GM18502 (cell line): ENCODE measurements at regions not wholly inside any gene's neighbourhood (a gene's known extent, or its start where the extent isn't known, plus 50 kb on each side); places are given as distances from the start of the nearest gene placed in this dataset.

Experiments used
- ATAC-seq: cut with Tn5 transposase; IDR thresholded peaks from one replicate; pipeline ENCODE4 v1.9.1; 2021; ENCODE audit warnings: mild to moderate bottlenecking; ENCODE audit not compliant: unreplicated experiment, poor library complexity

DNA sequence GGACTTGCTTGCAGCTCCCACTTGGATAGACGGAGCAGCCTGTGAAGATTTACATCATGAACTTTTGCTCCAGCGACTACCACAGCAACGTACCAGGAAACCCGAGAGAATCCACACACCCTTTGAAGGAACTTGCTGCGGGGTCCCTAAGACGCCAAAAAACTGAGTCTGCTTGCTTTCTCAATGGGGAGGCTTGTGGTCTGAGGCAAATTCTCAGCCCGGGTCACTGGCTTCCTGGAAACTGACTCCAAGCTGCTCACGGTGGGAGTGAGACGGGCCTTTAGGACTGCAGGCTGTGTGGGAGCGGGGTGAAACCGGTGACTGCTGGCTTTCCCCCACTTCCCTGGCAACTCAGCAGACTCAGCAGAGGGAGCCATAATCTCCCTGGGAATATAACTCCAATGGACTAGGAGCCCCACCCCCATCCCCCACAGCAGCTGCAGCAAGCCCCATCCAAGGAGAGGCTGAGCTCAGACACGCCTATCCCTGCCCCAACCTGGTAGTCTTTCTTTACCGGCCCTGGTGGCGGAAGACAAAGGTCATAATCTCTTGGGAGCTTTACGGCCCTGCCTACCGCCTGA lies 466.0 kb downstream of the CAAP1 start:
- no peak for ATAC-seq

DNA sequence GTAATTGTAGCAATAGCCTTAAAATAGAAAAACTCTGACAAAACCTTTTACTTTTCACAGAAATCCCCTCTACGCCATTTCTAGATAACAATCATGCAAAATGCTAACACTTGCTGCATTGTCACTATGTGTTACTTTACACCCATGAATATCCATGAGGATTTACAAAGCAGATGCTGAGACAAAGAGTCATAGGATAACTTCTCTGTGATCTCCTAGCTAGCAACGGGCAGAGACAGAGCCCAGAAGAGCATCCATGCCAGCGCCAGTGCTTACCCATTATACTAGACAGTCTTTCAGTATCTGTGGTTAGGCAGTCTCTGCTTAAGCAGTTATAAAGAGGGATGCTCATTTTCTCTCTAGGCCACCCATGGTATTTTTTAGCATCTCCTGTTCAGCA lies 474.1 kb downstream of the CAAP1 start:
- ATAC-seq = no peak

DNA sequence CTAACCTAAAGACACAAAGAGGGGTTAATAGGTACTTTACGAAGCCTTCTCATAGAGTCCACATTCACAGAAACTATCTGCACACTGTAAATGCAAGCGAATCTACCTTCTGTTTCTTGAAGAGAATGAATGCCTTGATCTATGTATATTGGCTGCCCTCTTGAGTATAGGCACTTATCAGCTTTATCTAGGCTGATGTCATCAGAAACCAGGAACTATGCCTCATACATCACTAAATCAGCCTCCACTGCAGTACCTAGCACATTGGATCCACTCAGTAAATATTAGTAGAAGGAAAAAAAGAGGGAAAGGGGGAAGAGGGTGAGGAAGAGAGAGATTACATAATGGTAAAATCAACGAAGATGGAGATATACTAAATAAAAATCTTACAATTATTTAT lies 477.1 kb downstream of the CAAP1 start:
- no peak for ATAC-seq

DNA sequence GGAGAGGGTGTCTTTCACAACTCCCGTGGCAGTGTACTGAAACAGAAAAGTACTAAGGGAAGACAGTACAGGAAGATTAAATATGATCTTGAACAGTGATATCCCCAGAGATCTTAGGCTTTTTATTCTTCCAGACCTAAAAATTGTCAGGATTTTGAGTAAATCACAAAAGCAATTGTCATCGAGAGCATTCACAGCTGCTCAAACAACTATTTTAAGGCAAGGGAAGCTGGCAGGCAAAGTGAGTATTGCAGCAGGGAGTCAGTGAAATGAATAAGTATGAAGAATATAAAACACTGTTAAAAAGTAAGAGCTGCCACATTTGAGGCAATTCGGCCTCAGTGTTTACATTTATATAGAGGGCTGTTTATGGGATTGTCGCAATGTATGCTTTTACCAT lies 479.0 kb downstream of the CAAP1 start:
- ATAC-seq = no peak

DNA sequence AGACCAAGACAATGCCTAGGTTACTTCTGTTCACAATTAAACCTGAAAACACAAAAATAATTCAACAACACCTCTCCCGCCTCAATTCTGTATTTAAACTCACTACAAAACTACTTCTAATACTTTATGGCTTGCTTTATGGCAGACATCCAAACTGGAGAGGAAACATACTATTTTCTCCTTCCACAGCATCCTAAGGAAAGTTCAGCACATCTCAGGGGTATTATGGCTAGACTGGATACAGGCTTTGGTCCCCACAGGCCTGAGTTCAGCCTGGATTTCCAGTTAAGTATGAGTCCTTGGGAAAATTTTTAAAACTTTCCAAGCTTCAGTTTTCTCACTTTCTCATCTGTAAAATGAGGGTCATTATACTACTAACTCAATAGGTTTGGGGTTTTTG lies 480.2 kb downstream of the CAAP1 start:
- no peak for ATAC-seq

DNA sequence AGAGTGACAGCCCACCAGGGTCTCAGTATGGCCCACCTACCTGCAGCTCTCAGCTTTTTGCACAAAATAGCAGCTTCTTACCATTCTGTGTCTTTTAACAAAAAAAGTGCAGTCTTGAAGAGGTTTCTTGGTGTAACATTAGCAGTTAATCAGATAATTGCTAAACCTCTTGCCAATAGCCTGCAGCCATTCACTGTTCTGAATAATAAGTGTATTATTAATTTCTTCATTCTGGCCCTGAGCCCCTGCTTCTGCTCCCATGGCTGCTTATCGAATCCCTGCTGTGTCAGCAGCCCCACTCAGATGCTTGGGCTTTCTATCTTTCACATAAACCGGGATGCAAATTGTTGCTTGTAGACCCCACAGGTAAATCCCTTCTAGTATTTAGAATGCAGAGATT lies 485.9 kb downstream of the CAAP1 start:
- no peak for ATAC-seq

DNA sequence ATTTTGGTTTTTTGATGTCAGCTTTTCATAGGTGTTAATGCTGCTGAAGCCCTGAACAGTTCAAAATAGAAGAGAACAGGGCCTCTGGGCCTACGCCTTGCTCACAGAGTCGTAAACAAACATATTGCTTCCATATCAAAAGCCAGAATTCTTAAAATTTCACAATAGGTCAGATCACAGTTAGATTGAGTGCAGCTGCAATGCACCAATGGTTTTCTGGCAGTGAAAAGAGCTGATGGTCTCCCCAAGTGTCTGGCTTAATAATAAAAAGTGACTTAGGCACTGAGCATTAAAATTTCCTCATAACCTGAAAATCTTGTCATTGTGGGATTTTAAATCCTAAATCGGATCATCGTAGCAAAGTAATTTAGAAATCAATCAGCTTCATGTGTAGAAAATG lies 493.0 kb downstream of the CAAP1 start:
- no peak for ATAC-seq

DNA sequence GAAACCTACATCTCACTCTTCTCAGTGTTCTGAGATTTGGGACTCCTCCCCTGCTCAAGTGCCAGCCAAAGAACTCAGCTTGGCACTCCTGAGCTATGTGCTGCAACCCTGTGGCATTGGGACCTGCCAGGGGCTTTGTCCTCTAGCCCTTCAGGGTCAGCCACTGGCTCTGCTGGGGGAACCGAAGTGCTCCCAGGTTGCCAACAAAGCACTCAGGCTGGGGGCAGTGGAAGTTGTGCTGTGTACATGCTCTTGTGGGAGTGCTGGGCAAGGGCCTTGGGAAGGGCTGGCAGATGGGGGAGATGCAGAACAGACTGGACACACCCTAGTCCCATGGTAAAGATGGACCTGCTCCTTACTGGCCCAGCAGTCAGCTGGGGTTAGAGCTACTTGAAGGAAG lies 498.6 kb downstream of the CAAP1 start:
- no peak for ATAC-seq

DNA sequence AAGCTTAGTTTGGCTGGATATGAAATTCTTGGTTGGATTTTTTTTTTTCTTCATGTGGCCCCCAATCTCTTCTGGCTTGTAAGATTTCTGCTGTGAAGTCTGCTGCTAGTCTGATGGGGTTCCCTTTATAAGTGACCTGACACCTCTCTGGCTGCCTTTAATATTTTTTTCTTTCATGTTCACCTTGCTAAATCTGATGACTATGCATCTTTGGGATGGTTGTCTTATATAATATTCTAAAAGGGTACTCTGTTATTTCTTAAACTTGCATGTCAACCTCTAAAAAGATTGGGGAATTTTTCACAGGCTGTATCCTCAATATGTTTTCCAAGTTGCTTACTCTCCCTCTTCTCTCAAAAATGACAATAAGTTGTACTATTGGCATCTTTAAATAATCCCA lies 500.0 kb downstream of the CAAP1 start:
- no peak for ATAC-seq

DNA sequence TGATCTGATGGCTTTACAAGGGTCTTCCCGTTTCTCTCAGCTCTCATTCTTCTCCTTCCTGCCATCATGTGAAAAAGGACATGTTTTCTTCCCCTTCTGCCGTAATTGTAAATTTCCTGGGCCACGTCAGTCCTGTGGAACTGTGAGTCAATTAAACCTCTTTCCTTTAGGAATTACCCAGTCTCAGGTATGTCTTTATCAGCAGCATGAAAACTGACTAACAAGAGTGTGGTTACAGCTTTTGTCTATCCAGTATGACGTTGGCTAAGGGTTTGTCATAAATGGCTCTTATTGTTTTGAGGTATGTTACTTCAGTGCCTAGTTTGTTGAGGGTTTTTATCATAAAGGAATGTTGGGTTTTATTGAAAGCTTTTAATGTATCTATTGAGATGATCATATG lies 501.6 kb downstream of the CAAP1 start:
- ATAC-seq = no peak

DNA sequence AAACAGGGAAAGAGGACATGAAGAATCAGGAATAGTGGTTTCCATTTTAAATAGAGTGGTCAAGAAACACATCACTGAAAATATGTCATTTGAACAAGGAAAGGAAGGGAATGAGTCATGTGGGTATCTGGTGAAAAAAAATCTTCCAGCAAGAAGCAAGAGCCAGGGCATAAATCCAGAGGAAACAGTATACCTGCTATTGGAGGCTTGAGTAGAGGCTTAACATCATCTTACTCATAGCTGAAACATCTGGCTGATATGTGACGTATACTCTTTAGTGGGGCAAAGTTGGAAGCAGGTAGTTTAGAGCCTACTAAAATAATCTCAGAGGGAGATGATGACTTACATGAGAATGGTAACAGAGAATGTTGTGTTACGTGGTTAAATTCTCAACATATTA lies 517.2 kb downstream of the CAAP1 start:
- no peak for ATAC-seq

DNA sequence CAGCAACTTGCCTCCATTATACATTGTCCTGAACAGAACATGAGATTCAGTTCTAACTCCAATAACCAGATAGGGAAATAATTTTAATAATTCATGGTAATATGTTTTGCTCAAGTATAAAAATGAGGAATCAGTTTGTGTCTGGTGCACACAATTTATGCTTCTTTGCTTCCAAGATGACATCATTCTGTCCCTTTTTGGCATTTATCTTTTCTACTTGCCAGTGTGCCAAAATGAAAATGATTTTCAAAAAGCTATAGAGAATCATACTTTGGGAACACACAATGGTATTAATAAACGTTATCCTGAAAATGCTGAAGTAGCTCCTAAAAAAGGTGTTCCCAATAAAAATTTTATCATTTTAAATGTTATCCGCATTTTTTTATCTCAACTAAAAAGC lies 519.0 kb downstream of the CAAP1 start:
- no peak for ATAC-seq

DNA sequence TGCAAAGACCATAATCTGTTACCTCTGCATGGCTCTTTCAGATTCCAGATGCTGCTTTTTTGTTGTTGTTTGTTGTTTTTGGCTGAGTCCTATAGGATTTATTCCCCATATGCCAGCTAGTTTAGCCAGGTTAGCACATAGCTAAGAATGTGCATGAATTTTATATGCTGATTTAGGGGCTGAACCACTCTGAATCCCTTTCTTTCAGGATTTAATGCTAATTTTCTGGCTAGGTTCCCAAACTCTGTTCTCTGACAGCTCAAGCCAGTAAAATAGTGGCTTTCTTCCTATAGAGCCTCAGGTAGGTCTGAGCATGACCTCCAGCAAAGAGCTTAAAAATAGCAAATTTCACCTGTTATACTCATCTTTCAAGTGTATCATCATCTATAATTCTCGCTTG lies 521.4 kb downstream of the CAAP1 start:
- no peak for ATAC-seq

DNA sequence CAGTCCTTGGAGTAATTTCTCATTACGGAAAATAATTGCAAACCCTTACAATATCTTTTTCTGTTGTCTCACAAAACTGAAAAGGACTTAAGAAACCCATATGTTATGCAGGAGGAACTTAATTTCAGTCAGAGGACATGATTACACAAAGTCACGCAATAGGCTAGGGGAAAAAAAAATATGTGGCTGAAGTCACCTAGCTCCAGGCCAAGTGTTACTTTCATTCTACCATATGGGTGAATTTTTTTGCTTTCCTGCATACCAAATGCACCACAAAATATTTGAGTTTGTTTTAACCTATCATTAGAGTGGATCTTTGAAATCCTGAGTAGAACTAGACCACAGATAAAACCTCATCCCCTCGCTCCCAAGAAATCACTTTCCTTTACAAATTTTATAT lies 523.5 kb downstream of the CAAP1 start:
- ATAC-seq = no peak

DNA sequence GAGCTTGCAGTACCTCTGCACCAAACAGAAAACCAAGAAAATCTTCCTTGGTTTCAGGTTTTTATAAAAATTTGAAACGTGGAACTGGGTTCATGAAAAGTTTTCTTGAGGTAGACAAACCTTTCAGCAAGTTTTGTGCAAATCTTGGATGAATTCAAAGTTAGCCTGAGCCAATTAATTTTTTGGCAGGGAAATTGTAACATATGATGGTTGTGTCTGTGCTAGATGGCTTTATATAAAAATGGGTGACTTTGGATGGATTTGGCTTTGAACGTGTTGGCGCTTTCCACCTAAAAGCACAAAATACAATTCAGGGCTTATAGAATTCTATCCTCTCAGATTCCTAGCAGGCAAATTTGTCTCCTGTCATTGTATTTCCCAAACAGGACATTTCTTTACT lies 524.4 kb downstream of the CAAP1 start:
- ATAC-seq = no peak

DNA sequence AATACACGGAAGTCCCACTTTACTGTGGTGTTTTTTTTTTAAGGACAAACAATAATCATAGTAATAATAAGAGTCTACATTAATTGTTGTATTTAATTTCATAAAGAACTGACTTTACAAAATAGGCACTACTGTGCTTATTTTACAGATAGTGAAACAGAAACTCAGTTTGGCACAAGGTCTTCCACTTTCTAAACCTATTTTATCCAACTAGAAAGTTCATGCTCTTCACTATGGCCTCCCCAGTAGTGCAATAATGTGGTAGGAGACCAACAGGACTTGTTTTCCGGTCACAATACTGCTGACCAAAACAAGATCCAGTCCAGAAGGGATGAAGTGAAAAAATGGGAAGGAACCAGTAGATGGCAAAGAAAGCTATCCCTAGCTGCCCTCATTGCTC lies 531.6 kb downstream of the CAAP1 start:
- ATAC-seq = no peak

DNA sequence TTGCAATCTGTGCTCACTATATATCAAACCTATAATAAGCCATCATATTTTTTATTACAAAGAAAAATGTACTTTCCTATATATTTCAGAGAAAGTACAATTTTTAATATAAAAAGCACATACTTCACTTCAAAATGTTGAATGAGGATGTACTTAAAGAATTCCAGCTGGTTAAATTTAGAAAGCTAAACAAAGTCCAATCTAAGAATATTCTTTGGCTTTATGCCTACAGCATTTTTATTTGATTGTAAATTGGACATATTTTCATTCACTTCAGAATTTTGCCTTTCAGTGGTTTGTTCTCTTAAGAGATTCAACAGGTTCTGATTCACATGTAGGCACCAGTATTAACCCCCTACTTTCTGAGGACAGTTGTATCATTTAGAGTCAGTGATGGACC lies 533.8 kb downstream of the CAAP1 start:
- ATAC-seq = no peak

DNA sequence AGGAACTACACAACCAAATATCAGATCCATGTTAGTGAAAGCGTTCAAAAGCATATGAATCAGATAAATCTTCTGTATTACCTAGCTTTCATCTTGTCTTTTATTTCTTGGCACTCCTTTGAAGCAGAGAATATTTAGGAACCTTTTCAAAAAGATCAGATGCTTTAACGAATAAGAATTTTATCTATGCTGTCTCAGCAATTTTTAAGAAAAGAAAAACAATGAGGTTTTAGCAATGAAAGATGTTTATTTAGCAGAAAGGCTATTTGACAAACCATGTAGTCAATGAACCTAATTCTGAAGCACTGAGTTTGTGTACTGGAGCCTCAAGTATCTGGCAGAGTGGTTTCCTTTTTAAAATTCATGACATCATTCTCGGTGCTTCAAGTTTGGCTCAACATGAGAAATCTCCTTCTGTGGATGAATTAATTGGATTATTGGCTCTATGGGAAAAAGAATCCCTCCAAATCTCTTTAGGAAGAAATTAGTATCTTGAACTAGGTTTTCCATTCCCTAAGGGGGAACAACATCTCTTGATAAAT lies 534.7 kb downstream of the CAAP1 start:
- ATAC-seq = no peak

DNA sequence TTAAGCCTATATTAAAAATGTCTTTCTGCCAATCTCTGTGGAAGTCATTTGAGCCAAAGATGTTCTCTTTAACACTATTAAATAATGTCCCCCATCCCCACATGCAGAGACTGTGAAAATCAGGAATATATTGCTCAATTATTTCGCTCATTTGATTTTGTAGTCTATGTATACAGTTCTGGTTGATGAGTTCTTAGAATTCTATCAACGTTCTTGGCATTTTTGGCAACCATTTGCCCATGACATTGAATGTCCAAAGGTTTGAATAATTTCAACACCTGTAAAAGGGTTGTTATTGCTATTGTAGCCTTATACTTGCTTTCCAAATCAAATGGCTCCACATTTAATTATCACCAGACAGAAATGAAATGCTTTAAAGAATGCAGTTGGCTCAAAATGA lies 536.1 kb downstream of the CAAP1 start:
- no peak for ATAC-seq

DNA sequence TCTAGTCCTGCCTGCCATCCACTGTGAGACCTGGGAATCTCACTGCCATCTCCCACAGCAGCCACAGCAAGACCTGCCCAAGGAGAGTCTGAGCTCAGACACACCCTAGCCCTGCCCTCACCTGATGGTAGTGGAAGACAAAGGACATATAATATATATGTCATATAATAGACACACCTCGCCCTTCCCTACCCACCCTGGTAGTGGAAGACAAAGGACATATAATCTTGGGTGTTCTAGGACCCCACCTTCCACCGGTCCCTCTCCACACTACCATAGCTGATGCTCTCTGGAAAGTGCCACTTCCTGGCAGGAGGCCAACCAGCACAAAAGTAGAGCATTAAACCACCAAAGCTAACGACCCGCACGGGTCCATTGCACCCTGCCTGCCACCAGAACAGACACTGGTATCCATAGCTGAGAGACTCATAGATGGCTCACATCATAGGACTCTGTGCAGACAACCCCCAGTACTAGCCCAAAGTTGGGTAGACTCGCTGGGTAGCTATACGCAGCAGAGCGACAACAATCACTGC lies 545.6 kb downstream of the CAAP1 start:
- no peak for ATAC-seq

DNA sequence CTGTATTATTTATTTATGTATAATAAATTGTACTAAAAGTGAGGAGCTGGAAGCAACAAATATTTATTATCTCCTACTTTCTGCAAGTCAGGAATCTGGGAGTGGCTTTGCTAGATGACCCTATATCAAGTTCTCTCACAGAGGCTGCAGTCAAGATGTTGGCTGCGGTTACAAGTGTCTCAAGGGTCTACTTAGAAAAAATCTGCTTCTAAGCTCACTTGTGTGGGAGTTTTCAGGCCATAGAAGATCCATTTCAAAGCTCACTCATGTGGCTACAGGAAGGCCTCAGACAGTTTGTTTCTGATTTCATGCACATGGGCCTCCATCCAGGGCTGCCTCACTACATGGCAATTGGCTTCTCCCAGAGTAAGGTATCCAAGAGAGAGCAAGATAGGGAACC lies 551.1 kb downstream of the CAAP1 start:
- ATAC-seq = no peak

DNA sequence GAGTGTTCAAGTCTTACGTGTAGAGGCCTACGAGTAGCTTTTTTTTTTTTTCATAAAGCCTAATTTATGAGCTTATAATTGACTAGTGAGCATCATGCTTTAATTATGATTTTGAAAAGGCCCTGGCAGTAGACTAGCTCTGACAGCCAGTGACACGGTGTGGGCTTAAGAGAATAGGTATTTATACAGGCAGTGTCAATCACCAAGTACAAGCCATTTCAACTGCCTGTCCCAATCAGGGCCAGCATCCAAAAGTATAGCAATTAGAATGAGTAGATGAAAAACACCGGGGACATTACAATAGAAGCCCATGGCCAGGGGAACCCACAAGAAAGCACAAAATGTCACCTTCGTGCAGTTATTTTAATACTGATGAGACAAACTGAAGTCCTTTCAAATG lies 552.8 kb downstream of the CAAP1 start:
- no peak for ATAC-seq

DNA sequence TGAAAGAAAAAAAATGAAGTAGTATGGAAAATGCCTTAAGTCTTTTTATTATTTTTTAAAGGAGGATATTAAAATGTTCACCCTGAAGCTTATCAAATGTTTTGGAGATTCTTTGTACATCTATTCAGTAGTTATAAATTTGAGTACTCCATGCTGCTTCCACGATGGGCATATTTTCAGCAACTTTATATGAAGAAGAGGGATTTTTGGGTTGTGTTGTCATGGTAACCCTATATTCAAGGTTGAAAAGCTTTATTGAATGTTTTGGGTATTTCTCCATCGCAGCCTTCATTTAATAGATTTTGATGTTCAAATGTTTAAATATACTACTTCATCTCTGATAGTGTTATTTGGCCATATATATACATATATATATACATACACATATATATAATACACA lies 557.5 kb downstream of the CAAP1 start:
- no peak for ATAC-seq
